HG03439 (cell line): ENCODE measurements at regions not wholly inside any gene's neighbourhood (a gene's known extent, or its start where the extent isn't known, plus 50 kb on each side); places are given as distances from the start of the nearest gene placed in this dataset.

ENCODE experiments used
- ATAC-seq: cut with Tn5 transposase; IDR thresholded peaks from one replicate; pipeline ENCODE4 v1.9.1; 2021; ENCODE audit warnings: mild to moderate bottlenecking, moderate library complexity; ENCODE audit not compliant: unreplicated experiment

DNA sequence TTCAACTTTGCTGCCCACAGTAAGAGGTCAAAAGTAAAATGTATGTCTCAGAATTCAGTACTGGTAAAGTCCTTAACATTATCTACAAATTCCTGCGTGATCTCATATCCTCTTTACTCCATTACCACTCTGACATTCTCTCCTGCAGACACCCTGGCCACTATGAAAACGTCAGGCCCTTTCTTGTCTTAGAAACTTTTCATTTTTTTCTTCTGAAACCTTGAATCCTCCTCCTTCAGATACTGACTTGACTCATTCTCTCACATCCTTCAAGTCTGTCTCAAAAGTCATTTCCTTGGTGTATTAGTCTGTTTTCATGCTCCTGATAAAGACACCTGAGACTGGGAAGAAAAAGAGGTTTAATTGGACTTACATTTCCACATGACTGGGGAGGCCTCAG, 262.3 kb downstream of the POU4F1 start:
- peak; percentile 91 for ATAC-seq

- no peak for ATAC-seq
Measured at GRCh38 chr13:78339927-78340326, 263.4 kb downstream of the POU4F1 start.

GRCh38 chr13:78334059-78334458, 269.3 kb downstream of the POU4F1 start:
- no peak for ATAC-seq

DNA sequence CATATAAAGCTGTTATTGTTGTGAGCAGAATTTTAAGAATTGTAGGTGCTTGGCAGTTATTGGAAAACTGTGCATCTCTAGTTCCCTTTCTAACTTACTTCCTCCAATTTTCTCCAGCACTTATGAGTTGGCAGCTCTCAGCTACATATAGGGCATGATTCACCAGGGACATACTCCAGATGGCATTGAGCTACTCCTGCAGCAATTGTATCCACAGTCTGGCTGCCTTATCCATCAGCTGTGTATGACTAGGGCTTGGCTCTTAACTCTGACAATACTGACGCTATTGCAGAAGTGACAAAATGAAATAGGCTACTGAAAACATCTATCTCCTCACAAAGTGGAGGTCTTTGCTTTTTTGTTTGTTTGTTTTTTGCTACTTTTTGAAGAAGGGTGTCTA, 276.7 kb downstream of the POU4F1 start:
- ATAC-seq, result no peak

DNA sequence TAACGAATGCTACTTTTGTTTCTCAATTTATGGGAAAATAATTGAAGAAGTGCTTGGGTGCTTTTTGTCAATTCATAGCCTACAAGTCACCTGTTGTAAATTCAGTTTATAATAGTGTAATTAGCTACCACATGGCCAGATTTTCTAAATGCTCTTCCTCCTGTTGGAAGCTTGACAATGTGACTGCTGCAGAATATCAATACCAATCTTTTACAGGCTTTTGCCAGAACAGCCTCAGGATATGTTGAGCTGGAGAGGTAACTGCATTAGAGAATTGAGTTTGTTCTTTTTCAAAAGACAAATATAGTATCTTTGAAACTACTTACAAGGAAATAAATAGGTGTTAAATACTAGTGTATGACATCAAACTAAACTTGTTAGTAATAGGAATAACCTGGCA, 277.8 kb downstream of the POU4F1 start:
- no peak for ATAC-seq

GRCh38 chr13:78323848-78324247, 279.5 kb downstream of the POU4F1 start:
- ATAC-seq, result no peak

GRCh38 chr13:78323040-78323439, 280.3 kb downstream of the POU4F1 start:
- no peak for ATAC-seq

- no peak for ATAC-seq
Measured at GRCh38 chr13:78319101-78319627, 284.2 kb downstream of the POU4F1 start.

- no peak for ATAC-seq
Measured at GRCh38 chr13:78317030-78317429, 286.3 kb downstream of the POU4F1 start.

GRCh38 chr13:78309497-78310180, 293.7 kb downstream of the POU4F1 start:
- peak; percentile 80 for ATAC-seq

- ATAC-seq, result no peak
Measured at GRCh38 chr13:78306519-78307206, 296.7 kb downstream of the POU4F1 start.

- no peak for ATAC-seq
Measured at GRCh38 chr13:78305171-78305570, 298.2 kb downstream of the POU4F1 start.

GRCh38 chr13:78299832-78300623, 303.3 kb downstream of the POU4F1 start:
- ATAC-seq, result peak; percentile 83

GRCh38 chr13:78298657-78299056, 304.7 kb downstream of the POU4F1 start:
- ATAC-seq, result no peak

- no peak for ATAC-seq
Measured at GRCh38 chr13:78286748-78287147, 316.6 kb downstream of the POU4F1 start.

- no peak for ATAC-seq
Measured at GRCh38 chr13:78265098-78265497, 338.3 kb downstream of the POU4F1 start.

GRCh38 chr13:78258304-78258703, 339.7 kb upstream of the EDNRB start:
- no peak for ATAC-seq

DNA sequence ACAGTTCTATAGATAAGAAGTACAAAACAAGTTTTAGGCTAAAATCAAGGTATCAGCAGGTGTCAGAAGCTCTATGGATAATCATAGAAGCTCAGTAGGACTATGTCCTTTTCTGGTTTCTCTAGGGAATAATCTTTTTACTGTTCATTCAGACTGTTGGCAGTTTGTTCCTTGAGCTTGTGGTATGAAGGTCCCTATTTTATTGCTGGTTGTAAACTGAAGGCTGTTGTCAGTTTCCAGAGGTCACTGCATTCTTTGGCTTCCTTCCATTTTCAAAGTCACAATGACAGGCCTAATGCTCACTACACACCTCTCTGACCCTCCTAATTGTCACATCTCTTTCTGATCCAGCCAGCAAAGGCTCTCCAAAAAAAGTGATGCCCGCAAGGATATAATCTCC, 337.9 kb upstream of the EDNRB start:
- no peak for ATAC-seq

- no peak for ATAC-seq
Measured at GRCh38 chr13:78254113-78254512, 335.5 kb upstream of the EDNRB start.

- no peak for ATAC-seq
Measured at GRCh38 chr13:78247362-78247761, 328.7 kb upstream of the EDNRB start.

- ATAC-seq, result peak; percentile 62
Measured at GRCh38 chr13:78241278-78241919, 322.8 kb upstream of the EDNRB start.
